ENCODE measurements at regions not wholly inside any gene's neighbourhood (a gene's known extent, or its start where the extent isn't known, plus 50 kb on each side); places are given as distances from the start of the nearest gene placed in this dataset.

DNA sequence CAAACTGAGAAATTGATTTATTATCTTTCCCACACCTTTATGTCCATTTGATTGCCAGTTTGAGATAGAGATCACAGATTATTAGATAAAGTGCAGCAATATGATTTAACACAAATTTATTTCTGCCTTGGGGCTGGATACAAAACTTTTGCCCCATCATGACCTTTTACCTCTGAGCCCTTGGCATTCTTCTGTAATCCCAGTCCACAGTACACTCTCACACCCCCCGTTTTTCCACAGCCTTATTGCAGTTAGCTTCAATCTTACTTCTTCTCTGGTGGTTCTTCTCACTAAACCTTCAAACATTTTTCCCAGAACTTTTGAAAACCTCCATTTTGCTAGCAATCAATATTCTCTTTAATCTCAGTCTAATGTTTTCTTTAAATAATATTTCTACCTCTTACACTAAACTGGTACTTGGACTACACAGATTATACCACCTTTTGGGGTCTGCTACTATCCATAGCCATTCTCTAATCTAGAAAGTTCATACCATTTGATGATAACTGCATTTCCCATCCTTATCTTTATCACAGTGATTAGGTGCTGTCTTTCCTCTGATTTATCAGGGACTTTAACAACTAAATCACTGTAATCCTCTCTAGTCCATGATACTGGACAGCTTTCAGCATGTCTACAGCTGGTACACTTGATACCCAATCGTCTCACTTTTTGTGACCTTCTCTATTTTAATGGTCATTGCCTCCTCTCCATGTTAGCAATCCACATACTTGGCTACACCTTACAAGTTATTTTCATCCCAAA is 186.7 kb upstream of the PDE3A start:
- no peak overlapping the region for H4K5ac ChIP-seq (ENCODE audit: low read depth, low read length)
- no peak overlapping the region for H2AK5ac ChIP-seq (ENCODE audit: low read depth, low read length)
- H3K4ac ChIP-seq (ENCODE audit: low read depth, low read length) = no peak overlapping the region
- no TSS peak for BruUV-seq (replicated peaks)
- no peak overlapping the region for H3K56ac ChIP-seq (ENCODE audit: extremely low read depth, insufficient read depth, low read length)
- no peak overlapping the region for H2AFZ ChIP-seq (replicated peaks; ENCODE audit: low read length, poor library complexity)
- no peak overlapping the region for H3K9ac ChIP-seq (ENCODE audit: low read depth, low read length)
- no peak overlapping the region for H3K4me2 ChIP-seq (ENCODE audit: low read depth, low read length)
- no peak overlapping the region for H2BK5ac ChIP-seq (ENCODE audit: low read depth, low read length, poor library complexity, severe bottlenecking)
- H4K91ac ChIP-seq (ENCODE audit: insufficient read depth, low read depth, low read length) = no peak overlapping the region
- no peaks in the 10 kb centered on the region for H3K9me1 ChIP-seq (ENCODE audit: insufficient read depth, low read length)
- H2BK15ac ChIP-seq (ENCODE audit: low read depth, low read length) = no peak overlapping the region
- dilution Hi-C loops (cut with HindIII; ENCODE audit: low sequenced_read_pairs, unreplicated experiment) = no loop called here
- ChIA-PET POLR2A (ENCODE audit: unreplicated experiment) (no interaction called here), CTCF (no interaction called here)
- no peak overlapping the region for H3K14ac ChIP-seq (replicated peaks; ENCODE audit: low read depth, low read length)
- in situ Hi-C loops (cut with MboI; ENCODE audit: low sequenced_read_pairs) = no loop called here
- H2AK9ac ChIP-seq (replicated peaks; ENCODE audit: low read depth, low read length, poor library complexity) = no peak overlapping the region
- 38% methylated on average over 2 of the region's 2 CpGs; no CpG with 5 or more reads in 1 of the 2 experiments for WGBS, 2 experiments (ENCODE audit: extremely low coverage in 2 of 2, insufficient read length in 1 of 2)
- no peaks in the 10 kb centered on the region for H3K9me3 ChIP-seq (ENCODE audit: control insufficient read depth, insufficient read depth, low read length)
- H3K36me3 ChIP-seq (ENCODE audit: control insufficient read depth, insufficient read depth, low read length) = no peaks in the 10 kb centered on the region
- H3K23ac ChIP-seq (ENCODE audit: low read depth, low read length) = no peak overlapping the region
- H4K20me1 ChIP-seq (ENCODE audit: insufficient read depth, low read length) = no peaks in the 10 kb centered on the region
- H3K27ac ChIP-seq (ENCODE audit: insufficient read depth, low read length) = no peak overlapping the region
- no peaks in the 10 kb centered on the region for H3K27me3 ChIP-seq (ENCODE audit: control insufficient read depth, insufficient read depth, low read length)
- no peak overlapping the region for H3K4me3 ChIP-seq (ENCODE audit: insufficient read depth, low read depth, low read length)
- no peak overlapping the region for H3K18ac ChIP-seq (ENCODE audit: low read depth, low read length)
- TF ChIP-seq CHD1 (IDR thresholded peaks at IDR 0.05; ENCODE audit: low read depth, low read length) = no peak
- TF ChIP-seq, protein P1, sequence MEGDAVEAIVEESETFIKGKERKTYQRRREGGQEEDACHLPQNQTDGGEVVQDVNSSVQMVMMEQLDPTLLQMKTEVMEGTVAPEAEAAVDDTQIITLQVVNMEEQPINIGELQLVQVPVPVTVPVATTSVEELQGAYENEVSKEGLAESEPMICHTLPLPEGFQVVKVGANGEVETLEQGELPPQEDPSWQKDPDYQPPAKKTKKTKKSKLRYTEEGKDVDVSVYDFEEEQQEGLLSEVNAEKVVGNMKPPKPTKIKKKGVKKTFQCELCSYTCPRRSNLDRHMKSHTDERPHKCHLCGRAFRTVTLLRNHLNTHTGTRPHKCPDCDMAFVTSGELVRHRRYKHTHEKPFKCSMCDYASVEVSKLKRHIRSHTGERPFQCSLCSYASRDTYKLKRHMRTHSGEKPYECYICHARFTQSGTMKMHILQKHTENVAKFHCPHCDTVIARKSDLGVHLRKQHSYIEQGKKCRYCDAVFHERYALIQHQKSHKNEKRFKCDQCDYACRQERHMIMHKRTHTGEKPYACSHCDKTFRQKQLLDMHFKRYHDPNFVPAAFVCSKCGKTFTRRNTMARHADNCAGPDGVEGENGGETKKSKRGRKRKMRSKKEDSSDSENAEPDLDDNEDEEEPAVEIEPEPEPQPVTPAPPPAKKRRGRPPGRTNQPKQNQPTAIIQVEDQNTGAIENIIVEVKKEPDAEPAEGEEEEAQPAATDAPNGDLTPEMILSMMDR (conservative IDR thresholded peaks at IDR 0.05; ENCODE audit: low read depth, low read length) = no peak
- TF ChIP-seq RAD21 (IDR thresholded peaks at IDR 0.05; ENCODE audit: low read length) = no peak
- TF ChIP-seq, protein P2, sequence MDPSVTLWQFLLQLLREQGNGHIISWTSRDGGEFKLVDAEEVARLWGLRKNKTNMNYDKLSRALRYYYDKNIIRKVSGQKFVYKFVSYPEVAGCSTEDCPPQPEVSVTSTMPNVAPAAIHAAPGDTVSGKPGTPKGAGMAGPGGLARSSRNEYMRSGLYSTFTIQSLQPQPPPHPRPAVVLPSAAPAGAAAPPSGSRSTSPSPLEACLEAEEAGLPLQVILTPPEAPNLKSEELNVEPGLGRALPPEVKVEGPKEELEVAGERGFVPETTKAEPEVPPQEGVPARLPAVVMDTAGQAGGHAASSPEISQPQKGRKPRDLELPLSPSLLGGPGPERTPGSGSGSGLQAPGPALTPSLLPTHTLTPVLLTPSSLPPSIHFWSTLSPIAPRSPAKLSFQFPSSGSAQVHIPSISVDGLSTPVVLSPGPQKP (IDR thresholded peaks at IDR 0.05; ENCODE audit: borderline replicate concordance, low read depth, low read length) = no peak
- no peak for TF ChIP-seq FOS (IDR thresholded peaks at IDR 0.05; ENCODE audit: low read depth, low read length)
- TF ChIP-seq NFE2L2 (IDR thresholded peaks at IDR 0.05; ENCODE audit: low read depth, low read length) = no peak
- H2BK20ac ChIP-seq (ENCODE audit: low read depth, low read length) = no peak overlapping the region
- no peak for ATAC-seq (ENCODE audit: low read depth)
- H3K79me1 ChIP-seq (ENCODE audit: low read depth in 1 of 2, low read length in 2 of 2) = no peaks in the 10 kb centered on the region
- no peak overlapping the region for H4K8ac ChIP-seq (ENCODE audit: low read depth in 2 of 2, low read length in 2 of 2)
- H3K4me1 ChIP-seq (ENCODE audit: control insufficient read depth, insufficient read depth, low read length) = peaks cover 2% of the 10 kb centered on the region; the same call in 1 of the 2 replicates
- H2BK120ac ChIP-seq (ENCODE audit: low read depth, low read length) = no peak overlapping the region
- DNase-seq = no peak
- intact Hi-C loops (cut with micrococcal nuclease) = no loop called here
